ENCODE measurements at regions not wholly inside any gene's neighbourhood (a gene's known extent, or its start where the extent isn't known, plus 50 kb on each side); places are given as distances from the start of the nearest gene placed in this dataset.
"Not testable (repeated sequence)": the region's sequence is repeated elsewhere in the genome, so short reads cannot be mapped to it uniquely, and the experiment has no call there.

DNA sequence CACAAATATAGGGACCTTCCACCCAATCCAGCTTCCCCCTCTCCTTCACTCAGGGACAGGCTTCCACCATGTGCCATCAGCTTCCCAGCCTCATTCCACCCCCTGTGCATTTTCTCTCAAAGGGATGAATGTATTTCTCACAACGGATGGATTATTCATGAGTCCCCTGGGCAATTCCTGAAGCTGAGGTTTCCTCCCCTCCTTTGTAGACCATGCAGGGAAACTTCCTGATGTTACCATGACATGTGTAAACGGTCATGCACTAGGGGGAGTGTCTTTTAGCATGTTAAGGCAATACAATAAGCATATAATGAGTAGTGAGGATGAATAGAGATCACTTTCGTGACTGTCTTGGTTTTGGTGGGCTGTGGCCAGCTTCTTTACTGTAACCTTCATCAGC lies 706.8 kb downstream of the TMEM121 start:
- TF ChIP-seq, protein P1, sequence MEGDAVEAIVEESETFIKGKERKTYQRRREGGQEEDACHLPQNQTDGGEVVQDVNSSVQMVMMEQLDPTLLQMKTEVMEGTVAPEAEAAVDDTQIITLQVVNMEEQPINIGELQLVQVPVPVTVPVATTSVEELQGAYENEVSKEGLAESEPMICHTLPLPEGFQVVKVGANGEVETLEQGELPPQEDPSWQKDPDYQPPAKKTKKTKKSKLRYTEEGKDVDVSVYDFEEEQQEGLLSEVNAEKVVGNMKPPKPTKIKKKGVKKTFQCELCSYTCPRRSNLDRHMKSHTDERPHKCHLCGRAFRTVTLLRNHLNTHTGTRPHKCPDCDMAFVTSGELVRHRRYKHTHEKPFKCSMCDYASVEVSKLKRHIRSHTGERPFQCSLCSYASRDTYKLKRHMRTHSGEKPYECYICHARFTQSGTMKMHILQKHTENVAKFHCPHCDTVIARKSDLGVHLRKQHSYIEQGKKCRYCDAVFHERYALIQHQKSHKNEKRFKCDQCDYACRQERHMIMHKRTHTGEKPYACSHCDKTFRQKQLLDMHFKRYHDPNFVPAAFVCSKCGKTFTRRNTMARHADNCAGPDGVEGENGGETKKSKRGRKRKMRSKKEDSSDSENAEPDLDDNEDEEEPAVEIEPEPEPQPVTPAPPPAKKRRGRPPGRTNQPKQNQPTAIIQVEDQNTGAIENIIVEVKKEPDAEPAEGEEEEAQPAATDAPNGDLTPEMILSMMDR (IDR thresholded peaks at IDR 0.05), result not testable (repeated sequence)
- TF ChIP-seq POLR2A (IDR thresholded peaks at IDR 0.05), result not testable (repeated sequence)

Measured in testis (tissue), 2 donors.